ENCODE measurements at regions not wholly inside any gene's neighbourhood (a gene's known extent, or its start where the extent isn't known, plus 50 kb on each side); places are given as distances from the start of the nearest gene placed in this dataset.

DNA sequence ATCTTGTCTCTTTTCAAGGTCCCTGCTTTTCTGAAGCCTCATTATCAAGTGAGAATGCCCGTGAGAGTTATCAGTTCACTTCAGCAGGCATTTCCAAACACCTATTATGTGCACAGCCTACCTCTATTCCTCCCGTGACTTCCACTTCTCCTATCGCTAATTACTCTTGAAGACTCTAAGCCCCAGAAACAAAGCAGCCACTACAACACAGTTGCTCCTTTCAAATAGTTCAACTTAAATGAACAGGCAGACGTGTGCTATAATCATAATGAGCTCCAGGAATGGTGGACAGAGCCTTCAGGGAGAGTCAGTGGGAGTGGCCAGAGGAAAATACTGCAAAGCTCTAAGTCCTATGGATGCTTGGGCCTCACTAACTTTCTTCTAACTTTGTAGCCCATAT, 159.0 kb downstream of the RDH14 start:
- DNase-seq: no peak
- CTCF ChIA-PET: no interaction called here
- Histone ChIP-seq H3K36me3 (ENCODE audit: low read depth) (no peaks in the 10 kb centered on the region), H3K4me1 (replicated peaks; ENCODE audit: insufficient read depth) (no peaks in the 10 kb centered on the region), H3K9me3 (ENCODE audit: insufficient read depth, low read depth) (no peaks in the 10 kb centered on the region), H3K27me3 (ENCODE audit: insufficient read depth, low read depth) (no peaks in the 10 kb centered on the region), H3K27ac (no peak overlapping the region), H3K9me2 (ENCODE audit: insufficient read depth) (no peaks in the 10 kb centered on the region), H3K4me2 (no peak overlapping the region), H3K79me2 (ENCODE audit: low read depth) (no peaks in the 10 kb centered on the region), H2AFZ (no peak overlapping the region), H3F3A (ENCODE audit: insufficient read depth, low read depth) (no peaks in the 10 kb centered on the region), H3K4me3 (no peak overlapping the region), H4K20me1 (ENCODE audit: insufficient read depth) (no peaks in the 10 kb centered on the region)
- POLR2A ChIA-PET (ENCODE audit: unreplicated experiment): interaction anchor here (0.6 kb wide), 1 partner anchor 158 kb away, joined by 7 read pairs; no protein-coding TSS in a partner anchor
- no TSS peak for BruUV-seq (replicated peaks)
- TF ChIP-seq EZH2 (IDR thresholded peaks at IDR 0.05; ENCODE audit: low read depth): no peak
- TF ChIP-seq, protein P1, sequence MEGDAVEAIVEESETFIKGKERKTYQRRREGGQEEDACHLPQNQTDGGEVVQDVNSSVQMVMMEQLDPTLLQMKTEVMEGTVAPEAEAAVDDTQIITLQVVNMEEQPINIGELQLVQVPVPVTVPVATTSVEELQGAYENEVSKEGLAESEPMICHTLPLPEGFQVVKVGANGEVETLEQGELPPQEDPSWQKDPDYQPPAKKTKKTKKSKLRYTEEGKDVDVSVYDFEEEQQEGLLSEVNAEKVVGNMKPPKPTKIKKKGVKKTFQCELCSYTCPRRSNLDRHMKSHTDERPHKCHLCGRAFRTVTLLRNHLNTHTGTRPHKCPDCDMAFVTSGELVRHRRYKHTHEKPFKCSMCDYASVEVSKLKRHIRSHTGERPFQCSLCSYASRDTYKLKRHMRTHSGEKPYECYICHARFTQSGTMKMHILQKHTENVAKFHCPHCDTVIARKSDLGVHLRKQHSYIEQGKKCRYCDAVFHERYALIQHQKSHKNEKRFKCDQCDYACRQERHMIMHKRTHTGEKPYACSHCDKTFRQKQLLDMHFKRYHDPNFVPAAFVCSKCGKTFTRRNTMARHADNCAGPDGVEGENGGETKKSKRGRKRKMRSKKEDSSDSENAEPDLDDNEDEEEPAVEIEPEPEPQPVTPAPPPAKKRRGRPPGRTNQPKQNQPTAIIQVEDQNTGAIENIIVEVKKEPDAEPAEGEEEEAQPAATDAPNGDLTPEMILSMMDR (conservative IDR thresholded peaks at IDR 0.05): no peak
- intact Hi-C loops (cut with micrococcal nuclease; ENCODE audit: unreplicated experiment): no loop called here

DNA sequence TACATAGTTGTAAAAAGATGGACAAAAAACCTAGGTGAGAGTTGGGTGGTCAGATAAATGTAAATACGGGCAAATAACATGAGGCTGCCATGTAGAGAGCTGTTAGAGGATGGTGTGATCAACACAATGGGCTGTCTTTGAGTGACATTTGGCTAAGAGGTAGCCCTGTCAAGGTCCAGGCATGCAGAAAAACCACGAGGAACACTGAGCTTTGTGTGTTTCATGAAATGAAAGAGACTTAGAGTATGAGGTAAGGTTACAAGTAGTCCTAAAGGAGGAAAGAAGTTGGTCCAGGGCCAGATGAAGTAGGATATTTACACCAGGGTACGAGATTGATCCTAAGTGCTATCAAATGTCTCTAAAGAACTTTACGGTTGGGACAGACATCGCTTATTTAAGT, 160.9 kb downstream of the RDH14 start:
- H3K4me1 ChIP-seq (replicated peaks; ENCODE audit: insufficient read depth): no peaks in the 10 kb centered on the region
- ChIA-PET CTCF (no interaction called here), POLR2A (ENCODE audit: unreplicated experiment) (no interaction called here)
- no peaks in the 10 kb centered on the region for H3K9me2 ChIP-seq (ENCODE audit: insufficient read depth)
- no peak for DNase-seq
- H4K20me1 ChIP-seq (ENCODE audit: insufficient read depth): no peaks in the 10 kb centered on the region
- no peaks in the 10 kb centered on the region for H3K9me3 ChIP-seq (ENCODE audit: insufficient read depth, low read depth)
- H2AFZ ChIP-seq: no peak overlapping the region
- no peaks in the 10 kb centered on the region for H3K36me3 ChIP-seq (ENCODE audit: low read depth)
- H3F3A ChIP-seq (ENCODE audit: insufficient read depth, low read depth): no peaks in the 10 kb centered on the region
- no peaks in the 10 kb centered on the region for H3K79me2 ChIP-seq (ENCODE audit: low read depth)
- H3K27me3 ChIP-seq (ENCODE audit: insufficient read depth, low read depth): no peaks in the 10 kb centered on the region
- no peak overlapping the region for H3K27ac ChIP-seq
- H3K4me2 ChIP-seq: no peak overlapping the region
- H3K4me3 ChIP-seq: no peak overlapping the region
- intact Hi-C loops (cut with micrococcal nuclease; ENCODE audit: unreplicated experiment): no loop called here
- no TSS peak for BruUV-seq (replicated peaks)
- TF ChIP-seq, protein P1 (conservative IDR thresholded peaks at IDR 0.05): no peak
- TF ChIP-seq EZH2 (IDR thresholded peaks at IDR 0.05; ENCODE audit: low read depth): no peak

DNA sequence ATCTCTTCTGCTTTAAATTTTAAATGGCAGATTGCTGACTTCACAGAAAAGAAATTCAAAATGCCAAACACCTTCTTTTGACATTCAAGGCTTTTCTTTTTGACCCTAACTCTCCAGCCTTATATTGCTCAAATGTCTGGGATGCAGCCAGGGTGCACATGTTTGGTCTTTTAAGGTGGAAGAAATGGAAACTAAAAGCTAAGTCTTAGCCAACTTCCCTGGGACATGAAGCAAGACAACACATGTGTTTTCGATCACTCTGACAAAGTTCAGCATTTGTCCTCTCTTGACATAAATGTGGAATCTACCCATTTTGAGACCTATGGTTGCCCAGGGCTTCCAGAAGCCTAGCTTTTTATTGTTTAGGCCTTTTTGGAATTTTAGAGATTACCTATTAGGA, 161.6 kb downstream of the RDH14 start:
- DNase-seq: no peak
- Histone ChIP-seq H4K20me1 (ENCODE audit: insufficient read depth) (no peaks in the 10 kb centered on the region), H3K9me2 (ENCODE audit: insufficient read depth) (no peaks in the 10 kb centered on the region), H3K4me2 (no peak overlapping the region), H3K36me3 (ENCODE audit: low read depth) (no peaks in the 10 kb centered on the region), H3F3A (ENCODE audit: insufficient read depth, low read depth) (no peaks in the 10 kb centered on the region), H3K79me2 (ENCODE audit: low read depth) (no peaks in the 10 kb centered on the region), H3K27me3 (ENCODE audit: insufficient read depth, low read depth) (no peaks in the 10 kb centered on the region), H2AFZ (no peak overlapping the region), H3K4me1 (replicated peaks; ENCODE audit: insufficient read depth) (no peaks in the 10 kb centered on the region), H3K27ac (no peak overlapping the region), H3K4me3 (no peak overlapping the region), H3K9me3 (ENCODE audit: insufficient read depth, low read depth) (no peaks in the 10 kb centered on the region; the same call in 1 of the 2 replicates)
- no peak for TF ChIP-seq EZH2 (IDR thresholded peaks at IDR 0.05; ENCODE audit: low read depth)
- TF ChIP-seq, protein P1 (conservative IDR thresholded peaks at IDR 0.05): no peak
- intact Hi-C loops (cut with micrococcal nuclease; ENCODE audit: unreplicated experiment): no loop called here
- no TSS peak for BruUV-seq (replicated peaks)
- POLR2A ChIA-PET (ENCODE audit: unreplicated experiment): no interaction called here
- CTCF ChIA-PET: no interaction called here

All from PC-9 (cell line).